ENCODE measurements at regions not wholly inside any gene's neighbourhood (a gene's known extent, or its start where the extent isn't known, plus 50 kb on each side); places are given as distances from the start of the nearest gene placed in this dataset.
"Not testable (repeated sequence)": the region's sequence is repeated elsewhere in the genome, so short reads cannot be mapped to it uniquely, and the experiment has no call there.

- no peak for DNase-seq
Observed at GRCh38 chr3:34013818-34014570, 215.6 kb downstream of the PDCD6IP start.

- no peak for DNase-seq
Observed at GRCh38 chr3:34015204-34016142, 217.0 kb downstream of the PDCD6IP start.

DNA sequence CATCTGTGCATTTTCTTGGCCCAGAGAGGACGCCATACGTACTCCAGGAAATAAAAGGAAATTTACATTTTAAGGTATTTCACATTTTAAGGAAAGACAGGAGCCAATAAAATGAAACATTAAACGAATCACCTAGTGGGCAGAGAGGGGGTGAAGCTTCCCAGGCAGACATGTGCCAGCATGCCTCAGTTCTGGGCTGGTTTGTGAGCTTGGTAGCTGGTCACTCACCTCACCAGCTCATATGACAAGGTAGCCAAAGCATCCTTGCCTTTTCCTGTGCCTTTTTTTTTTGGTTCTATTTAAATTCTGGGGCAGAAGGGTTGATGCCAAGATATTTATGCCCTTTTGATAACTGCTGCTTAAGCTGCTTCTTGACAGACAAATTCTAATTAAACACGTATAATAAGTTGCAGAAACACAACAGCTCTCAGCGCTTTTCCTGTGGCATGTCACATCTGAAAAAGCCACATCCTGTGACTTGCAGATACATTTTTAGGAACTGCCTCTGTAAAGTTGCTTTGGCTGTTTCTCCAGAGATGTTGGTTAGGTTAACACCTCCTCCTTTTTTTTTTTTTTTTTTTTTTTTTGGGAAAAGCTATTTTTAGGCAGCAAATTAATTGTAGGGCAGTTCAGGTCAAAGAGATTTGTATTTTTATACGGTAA is 218.6 kb downstream of the PDCD6IP start:
- no peak for DNase-seq

DNA sequence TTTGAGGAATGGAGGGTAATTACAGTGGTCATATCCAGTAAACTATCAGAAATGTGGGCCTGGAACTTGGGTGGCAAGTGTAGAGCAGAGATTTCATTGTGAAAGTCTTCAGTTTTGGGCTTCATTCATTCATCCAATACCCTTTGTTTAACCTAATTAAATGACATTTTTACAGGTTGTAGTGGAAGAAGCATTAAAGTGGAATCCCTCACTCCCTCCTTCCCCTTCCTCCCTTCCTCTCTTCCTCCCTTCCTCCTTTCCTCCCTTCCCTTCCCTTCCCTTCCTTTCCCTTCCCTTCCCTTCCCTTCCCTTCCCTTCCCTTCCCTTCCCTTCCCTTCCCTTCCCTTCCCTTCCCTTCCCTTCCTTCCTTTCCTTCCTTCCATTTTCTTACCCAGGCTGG is 219.3 kb downstream of the PDCD6IP start:
- no peak for DNase-seq

- no peak for DNase-seq
Observed at GRCh38 chr3:34019158-34019557, 220.7 kb downstream of the PDCD6IP start.

GRCh38 chr3:34020170-34020569 is 221.7 kb downstream of the PDCD6IP start:
- DNase-seq, result no peak

- DNase-seq, result no peak
Observed at GRCh38 chr3:34020726-34021680, 222.6 kb downstream of the PDCD6IP start.

DNA sequence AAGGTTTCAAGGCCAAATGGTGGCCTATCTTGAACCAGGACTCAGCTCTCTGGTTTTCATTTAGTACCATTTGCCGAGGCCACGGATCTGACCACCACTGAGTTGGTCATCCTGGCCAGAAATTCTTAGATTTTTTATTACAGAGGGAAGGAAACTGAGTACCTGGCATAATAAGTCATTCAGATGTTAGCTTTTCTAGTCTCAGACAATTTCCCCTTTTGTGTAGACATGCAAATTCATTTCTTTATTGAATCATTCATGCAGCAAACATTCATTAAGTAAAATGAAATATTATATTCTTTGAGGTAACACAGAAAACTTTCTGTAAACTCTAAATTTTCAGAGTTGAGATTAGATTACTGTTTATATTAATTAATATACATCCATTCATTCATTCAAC is 223.7 kb downstream of the PDCD6IP start:
- DNase-seq, result no peak

- DNase-seq, result no peak
Observed at GRCh38 chr3:34024447-34025240, 226.2 kb downstream of the PDCD6IP start.

DNA sequence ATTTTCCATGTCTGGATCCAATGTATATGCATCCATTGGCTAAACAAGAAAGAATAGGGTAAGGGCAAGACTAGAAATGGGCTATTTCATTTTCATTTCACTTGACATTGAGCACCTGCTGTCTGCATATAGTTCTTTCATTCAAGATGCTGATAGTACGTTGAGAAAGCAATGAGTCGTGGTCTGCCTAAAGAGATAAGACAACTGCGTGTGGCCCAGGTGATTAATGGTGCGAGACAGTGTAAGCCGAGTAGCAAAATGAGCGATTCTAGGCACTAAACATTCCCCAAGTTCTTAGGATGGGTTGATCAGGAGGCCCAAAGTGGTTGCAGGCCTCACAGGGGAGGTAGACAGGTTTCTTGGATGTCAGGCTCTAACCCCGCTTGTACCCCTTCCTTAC is 235.4 kb downstream of the PDCD6IP start:
- DNase-seq, result no peak

- no peak for DNase-seq
Observed at GRCh38 chr3:34034840-34035239, 236.4 kb downstream of the PDCD6IP start.

DNA sequence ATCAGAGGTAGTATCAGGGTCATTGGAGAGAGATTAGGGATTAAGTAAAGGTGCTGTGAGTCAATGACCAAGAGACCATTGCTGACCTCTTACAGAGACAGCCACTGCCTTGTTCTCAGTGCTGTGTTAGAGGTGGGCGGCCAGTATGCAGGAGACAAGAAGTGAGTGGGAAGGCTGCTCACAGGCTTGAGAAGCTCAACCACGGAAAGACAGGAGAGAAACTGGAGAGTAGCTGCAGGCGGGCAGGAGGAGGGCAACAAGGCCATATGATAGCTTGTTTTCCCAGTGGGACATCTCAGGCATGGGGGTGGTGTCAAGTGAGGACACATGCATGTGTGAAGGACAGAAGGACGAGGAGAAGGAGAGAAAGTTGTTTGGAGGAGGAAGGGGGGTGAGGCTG is 237.3 kb downstream of the PDCD6IP start:
- DNase-seq, result no peak

DNA sequence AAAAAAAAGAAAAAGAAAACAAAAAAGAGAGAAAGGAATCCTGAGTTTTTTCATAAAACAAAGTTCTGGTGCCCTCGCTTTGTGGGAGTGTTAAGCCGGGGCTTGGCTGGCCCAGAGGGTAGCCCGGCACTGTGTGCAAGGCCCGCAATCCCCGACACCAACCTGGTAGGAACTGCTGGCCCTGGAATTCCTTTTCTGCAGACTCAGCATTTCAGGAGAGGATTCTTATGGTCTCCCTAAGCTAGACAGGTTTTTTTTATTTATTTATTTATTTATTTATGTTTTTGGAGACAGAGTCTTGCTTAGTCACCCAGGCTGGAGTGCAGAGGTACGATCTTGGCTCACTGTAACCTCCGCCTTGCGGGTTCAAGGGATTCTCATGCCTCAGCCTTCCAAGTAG is 238.8 kb downstream of the PDCD6IP start:
- DNase-seq, result no peak

DNA sequence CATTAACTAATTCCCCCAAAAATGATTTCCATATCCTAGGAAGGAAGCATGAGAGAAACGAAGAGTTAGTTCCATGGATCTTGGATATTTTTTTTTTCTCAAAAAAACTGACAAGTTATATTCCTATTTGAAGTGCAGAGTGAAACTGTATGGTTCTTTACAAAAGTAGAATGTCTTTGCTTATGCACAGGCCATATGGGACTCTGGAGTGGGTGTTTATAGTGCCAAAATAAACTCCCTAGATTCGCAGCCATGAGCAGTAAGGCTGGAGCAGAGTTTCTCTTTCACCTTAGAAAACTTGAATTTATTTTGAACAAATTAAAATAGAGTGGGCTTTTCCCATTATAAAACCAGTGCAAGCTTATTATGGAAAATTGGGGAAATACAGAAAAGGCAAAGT is 239.7 kb downstream of the PDCD6IP start:
- no peak for DNase-seq

GRCh38 chr3:34046154-34046553 is 247.7 kb downstream of the PDCD6IP start:
- DNase-seq, result no peak

DNA sequence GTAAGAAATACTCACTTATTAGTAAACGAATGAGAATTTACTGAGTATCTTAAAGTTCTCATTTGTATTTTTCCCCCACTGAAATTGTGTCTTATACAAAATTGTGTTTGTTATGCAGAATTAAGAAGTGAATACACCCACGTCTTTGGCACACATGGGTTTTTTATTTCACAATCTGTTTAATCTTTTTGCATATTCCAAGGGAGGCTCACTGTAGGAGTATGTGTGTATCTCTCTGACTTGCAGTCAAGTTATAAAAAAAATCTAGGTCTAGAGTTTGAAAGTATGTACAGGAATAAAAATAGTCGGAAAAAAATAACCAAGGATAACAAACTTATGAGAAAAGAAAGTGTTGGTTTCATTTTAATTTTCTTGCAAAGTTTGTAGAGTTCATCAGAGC is 255.2 kb downstream of the PDCD6IP start:
- DNase-seq, result no peak

- no peak for DNase-seq
Observed at GRCh38 chr3:34056181-34056910, 257.9 kb downstream of the PDCD6IP start.

DNA sequence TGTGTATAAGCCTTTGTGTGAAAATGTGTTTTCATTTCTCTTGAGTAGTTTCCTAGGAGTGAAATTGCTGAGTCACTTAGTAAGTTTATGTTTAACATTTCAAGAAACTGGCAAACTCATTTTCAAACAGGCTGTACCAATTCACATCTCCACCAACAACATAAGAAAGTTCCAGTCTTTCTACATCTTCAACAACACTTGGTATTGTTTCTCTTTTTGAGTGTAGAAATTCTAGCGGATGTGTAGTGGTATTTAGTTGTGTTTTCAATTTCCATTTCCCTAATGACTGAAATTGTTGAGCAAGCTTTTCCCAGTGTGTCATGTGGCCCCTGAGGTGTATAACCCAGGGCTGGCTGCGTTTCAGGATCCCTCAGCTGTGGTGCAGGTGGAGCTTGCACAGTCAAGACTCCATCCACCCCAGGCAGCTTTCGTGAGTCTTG is 258.5 kb downstream of the PDCD6IP start:
- no peak for DNase-seq

- DNase-seq, result not testable (repeated sequence)
Observed at GRCh38 chr3:34060995-34061394, 262.6 kb downstream of the PDCD6IP start.

- no peak for DNase-seq
Observed at GRCh38 chr3:34065901-34066300, 267.5 kb downstream of the PDCD6IP start.

DNA sequence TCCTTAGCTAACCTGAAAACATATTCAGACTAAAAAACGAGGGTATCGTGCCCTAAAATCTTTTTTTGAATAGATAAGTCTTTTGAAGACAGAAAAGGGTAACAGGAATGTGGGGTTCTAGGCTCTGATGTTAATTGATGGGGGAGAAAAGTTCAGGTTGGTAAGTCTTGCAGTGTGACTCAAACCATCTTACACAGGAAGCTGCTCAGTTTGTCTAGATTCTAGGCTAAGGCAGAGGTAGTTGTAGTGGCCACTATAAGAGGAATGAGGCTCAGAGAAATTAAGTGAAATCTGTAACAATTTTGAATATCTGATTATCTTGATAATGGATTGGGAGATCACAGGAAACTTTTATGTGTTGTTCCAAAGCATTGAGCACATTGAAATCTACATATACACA is 267.9 kb downstream of the PDCD6IP start:
- DNase-seq, result no peak

Measured in cerebellar nuclear complex (tissue), 1 donor.